NCI-H2196 treated with DMSO at 0.1 percent for 48 hours (cell line): ENCODE measurements at regions not wholly inside any gene's neighbourhood (a gene's known extent, or its start where the extent isn't known, plus 50 kb on each side); places are given as distances from the start of the nearest gene placed in this dataset.

Source experiments
- DNase-seq: peaks from one replicate; lab custom pipeline; 2025; ENCODE audit not compliant: unreplicated experiment; lab: John Stamatoyannopoulos, UW

DNA sequence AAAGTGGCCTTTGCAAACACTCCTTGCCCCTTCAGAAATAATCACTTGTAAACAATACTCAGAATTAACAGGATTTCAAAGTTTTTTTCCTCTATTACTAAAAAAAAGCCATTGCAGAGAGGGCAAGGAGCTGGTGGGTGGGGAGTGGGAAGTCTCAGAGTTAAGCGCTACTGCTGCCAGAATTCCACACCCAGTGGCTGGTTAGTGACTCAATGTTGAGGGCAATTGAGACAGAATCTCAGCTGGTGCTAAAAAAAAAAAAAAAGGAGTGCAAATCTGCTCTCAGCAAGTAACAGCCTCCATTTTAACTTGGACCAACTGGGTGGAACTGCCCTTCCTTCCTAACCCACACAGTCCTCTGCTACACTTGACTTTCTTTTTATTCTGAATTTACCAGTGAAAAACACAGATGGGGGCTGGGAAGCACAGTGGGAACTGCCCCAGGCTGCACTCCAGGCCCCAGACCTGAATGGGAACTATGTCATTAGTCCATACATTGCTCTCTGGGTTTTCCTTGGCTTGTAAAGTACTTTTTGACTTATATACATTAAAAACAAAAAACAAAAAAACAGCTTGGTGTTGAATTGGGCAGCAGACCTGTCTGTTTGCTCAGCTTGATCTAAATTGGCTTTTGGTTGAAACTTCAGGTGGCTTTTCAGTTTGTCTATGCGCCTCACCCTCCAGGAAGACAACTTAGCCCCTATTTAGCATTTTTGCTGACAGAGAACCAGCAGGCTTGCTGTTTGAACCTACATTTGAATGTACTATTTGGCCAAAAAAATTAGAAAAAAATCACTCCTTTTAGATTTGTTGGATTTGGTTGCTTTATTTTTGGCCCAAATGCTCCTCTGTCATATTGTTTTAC lies 357.8 kb upstream of the TBL1XR1 start:
- DNase-seq: no peak

DNA sequence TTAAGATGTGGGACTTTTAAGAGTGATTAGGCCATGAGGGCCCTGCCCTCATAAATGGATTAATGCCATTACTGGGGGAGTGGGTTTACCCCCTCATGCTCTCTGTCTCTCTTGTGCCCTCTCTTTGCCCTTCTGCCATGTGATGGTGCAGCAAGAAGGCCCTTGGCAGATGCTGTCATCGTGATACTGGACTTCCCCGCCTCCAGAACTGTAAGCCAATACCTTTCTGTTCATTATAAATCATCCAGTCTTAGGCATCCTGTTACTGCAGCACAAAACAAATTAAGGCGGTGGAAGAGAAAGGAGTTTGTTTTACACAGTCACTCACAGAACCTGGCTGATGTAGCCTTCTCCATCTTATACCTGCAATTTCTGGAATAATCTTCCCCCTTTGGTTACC lies 360.3 kb upstream of the TBL1XR1 start:
- DNase-seq: no peak

DNA sequence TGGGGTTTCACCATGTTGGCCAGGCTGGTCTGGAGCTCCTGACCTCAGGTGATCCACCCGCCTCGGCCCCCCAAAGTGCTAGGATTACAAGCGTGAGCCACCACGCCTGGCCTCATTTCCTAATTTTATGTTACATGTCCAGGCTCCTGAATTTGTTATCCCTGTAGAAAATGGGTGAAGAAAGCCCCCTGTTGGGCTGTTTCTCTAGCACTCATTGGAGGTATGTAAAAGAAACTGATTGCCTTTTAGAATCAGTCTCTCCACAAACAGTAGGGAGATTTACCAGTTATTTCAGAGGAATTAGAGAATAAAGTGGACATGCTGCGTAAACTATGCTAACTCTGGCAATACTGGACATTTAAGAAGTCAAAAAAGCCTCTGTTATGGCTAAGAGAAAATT lies 364.1 kb upstream of the TBL1XR1 start:
- no peak for DNase-seq

DNA sequence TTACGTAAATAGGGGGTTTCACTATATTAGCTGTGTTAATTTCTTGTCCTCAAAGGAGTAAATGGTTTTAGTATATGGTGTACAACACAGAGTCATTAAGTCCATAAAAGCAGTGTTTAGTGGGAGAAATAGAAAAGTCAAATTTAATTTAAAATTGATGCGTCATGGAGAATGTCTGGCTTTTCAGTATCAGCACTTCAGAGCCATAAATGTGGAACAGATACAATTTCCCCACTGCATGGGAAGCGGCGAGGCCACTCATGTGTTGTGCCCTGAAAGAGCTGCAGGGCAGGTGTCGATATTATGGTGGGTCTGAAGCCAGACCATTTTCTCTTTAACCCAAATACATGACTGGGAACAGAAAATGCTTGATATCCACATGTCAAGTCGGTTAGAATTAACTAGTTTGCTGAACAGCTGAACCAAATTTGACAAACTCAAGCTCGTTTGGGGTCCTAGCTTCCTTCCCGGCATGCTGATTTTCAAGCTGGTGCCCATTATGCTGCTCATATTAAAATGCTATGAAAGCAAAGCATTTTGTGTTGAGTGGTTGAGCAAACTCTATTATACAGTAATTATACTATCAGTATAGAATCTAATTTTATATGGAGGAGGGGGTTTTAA lies 364.6 kb upstream of the TBL1XR1 start:
- no peak for DNase-seq

DNA sequence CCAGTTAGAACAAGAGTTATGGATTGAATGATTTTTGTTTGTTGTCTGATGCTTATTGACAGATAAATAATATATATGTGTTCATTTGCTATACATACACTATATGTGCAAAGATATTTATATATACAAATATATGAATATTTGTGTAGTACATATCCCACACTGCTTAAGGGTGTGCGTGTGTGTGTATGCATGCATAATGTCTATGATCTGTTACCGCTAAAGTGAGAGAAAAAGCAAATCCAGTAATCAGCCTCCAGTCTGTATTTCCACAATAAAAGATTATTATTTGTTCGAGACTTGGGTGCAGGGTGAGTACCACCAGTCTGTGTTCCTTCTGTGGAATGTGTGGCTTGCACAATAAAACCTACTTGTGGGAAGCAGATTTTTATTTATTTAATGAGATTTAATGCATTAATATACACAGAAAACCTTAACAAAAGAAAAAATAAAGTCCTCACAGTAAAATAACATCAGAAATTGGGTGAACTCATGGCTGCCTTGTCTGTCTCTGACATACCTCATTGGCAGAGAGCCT lies 366.0 kb upstream of the TBL1XR1 start:
- DNase-seq: no peak

DNA sequence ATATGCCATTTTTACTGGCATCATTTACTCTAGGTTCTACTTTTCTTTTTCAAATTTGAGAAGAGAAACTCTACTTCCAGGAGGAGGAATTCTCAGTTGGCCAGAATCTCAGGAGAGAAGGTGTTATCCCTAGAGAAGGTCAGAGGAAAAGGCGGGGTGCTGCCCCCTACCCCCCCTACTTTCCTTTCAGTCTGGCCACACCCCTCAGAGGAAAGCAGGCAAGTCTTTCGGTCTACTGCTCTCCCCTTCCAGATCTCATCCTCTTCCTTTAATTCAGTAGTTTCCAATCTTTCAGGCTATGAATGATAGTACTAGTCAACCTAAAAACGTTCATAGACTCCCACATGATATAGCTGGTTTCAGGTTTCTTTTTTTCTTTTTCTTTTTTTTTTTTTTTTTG lies 366.5 kb upstream of the TBL1XR1 start:
- DNase-seq: no peak

DNA sequence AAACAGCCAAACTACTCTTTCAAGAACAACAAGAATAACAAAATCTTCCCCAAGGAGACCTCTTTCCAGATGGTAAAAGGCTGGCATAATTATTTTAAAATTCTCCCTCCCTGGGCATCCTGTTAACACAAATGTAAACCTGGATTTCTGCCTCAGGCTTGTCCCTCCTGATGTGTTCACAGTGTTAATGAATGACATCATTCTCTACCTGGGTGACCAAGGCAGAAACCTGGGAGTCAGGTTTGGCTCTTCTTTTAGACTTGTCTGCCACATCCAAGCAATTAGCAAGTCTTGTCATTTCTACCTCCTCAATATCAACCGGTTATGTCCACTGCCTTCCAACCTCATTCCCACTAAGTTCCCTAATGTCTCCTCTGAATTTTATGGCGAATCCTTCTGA lies 368.7 kb upstream of the TBL1XR1 start:
- DNase-seq: no peak

DNA sequence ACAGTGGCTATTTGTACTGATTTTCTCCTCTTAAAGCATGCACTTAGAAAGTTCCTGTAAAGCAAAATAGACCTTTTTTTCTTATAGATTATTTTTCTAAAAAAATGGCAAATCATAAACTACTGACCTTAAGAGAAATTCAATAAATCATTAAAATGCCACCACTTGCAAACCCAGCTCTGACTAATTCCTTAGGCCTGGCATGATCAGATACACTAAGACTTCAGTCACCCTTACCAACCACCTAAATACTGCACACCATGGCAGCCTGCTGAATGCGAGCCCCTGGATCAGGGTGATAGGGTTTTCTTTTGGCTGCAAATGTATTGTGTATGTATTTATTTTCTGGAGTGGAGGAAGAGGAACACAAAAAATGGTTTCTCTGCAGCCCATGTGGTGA lies 370.6 kb upstream of the TBL1XR1 start:
- DNase-seq: no peak

DNA sequence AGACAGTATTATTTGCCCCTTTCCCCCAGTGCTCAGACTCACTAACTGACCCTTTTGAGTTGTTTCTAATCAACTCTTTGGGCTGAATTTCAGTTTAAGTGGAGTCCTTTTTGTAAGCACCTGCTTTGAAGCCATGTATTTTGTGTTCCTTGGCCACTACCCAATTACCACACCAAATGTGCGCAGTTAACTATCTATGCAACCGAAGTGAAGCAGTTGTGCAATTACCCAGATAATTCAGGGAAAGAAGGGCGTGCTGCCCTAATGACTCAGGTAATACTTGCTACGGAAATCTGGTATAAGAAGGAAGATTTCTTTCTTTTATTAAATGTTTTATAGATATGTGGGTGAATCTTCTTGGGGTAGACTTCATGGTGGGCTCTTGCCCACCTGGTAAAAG lies 371.9 kb upstream of the TBL1XR1 start:
- DNase-seq: no peak

DNA sequence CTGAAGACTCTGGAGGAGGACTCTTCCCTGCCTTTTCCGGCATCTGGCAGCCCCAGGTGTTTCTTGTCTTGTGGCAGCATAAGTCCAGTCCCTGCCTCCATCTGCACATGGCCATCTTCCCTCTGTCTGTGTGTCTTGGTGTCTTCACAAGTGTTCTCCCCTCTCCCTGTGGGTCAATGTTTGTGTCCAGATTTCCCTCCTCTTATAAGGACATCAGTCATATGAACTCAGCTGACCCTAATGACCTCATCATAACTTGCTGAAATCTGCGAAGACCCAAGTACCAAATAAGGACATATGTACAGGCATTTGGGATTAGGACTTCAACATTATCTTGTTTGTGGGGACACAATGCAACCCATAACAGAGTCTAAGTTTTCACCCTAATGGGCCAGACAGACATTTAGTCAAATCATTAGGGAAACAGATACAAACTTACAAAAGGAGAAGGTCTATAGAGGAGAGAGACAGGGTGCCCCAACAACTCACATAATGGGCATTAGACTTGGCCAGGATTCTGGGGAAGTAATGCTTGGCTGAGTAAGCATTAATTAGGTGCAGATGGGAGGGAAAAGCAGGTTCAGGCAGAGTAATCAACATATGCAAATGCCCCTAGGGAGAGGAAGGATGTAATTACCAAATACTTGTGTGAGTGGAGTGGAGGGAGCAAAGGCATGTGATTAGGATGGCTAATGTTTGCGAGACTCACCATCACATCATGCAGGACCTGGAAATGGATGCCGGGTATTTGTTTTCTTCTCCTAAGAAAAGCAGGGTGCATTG lies 372.8 kb upstream of the TBL1XR1 start:
- DNase-seq: no peak

DNA sequence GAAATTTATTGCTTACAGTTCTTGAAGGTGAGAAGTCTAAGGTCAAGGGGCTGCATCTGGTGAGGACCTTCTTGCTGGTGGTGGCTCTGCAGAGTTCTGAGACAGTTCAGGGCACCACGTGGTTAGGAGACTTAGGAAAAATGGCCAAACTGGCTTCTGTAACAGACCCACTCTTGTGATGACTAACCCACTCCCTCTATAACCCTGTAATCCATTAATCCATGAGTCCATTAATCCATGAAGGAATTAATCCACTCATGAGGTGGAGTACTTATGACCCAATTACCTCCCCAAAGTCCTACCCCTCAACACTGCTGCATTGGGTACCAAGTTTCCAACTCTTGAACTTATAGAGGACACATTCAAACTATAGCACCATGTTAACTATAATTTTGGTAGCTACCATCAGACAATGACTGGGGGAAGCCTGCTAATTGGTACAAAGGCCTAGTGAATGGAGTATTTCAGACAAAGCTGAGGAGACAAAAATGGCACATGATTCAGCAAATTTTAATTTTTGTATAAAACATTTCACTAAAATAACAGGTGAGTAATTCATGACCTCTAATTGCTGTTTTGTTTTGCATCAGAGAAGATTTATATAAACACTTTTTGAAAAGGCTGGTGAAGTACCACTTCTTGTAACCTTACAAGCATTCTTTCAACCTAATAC lies 374.1 kb upstream of the TBL1XR1 start:
- DNase-seq: no peak

DNA sequence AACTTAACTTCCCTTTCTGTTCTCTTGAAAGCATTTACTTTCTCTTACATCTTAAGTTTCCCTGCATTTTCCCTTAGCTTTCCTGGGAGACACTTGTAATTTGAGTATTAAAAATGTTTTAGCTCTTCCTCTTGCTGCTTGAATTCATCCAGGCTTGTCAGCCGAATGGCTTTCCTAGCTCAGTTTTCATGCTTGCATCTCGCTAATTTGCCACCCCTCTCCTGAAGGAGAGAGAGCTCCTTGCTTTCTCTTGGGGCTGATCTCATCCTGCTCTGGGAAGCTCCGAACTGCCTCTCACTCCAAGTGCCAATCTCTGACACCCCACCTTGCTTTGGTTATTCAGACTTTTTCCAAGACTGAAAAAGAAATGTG lies 374.6 kb upstream of the TBL1XR1 start:
- no peak for DNase-seq

DNA sequence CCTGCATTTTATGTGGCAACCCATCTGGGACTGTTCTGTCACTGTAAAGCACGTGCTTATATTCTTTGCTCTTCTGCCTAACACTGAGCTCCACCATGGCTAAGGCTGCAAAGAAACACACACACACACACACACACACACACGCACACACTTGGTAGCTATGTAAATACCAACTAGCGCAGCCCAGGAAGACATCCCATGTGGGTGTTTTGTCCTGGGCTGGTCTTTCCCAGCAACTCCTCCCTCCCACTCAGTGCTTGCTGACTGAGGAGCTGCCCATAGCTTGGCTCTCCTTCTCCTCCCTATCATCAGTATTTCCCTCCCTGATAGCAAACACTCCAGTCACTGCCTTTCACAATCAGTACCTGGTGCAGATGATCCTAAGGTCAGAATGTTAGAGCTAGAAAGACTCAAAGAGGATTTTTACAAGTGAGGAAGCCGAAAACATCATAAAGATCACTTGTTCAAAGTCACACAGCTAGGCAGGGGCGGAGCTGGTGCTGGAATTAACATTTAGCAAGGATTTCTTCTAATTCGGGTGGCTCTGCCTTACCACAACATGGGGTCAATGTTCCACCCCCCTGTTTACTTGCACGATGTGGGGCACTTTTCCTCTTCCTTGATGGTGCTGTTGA lies 377.1 kb upstream of the TBL1XR1 start:
- DNase-seq: peak; percentile 77

DNA sequence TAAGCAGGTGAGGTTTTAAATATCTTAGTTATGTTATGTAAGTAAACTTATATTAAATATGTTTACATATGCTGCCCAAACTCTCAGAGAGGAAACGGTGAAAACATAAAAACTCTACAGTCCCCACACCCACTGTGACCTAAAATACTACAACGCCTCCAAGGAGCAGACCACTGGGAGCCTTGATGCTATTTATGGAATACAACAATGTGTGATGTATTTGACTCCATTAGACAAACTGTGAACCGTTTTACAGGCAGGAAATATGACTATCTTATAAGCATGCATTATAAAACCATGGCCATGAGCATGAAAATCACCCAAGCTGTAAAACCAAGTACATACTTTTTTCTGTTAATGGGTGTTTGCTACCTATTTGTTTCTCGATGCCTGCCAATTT lies 379.5 kb upstream of the TBL1XR1 start:
- DNase-seq: no peak

DNA sequence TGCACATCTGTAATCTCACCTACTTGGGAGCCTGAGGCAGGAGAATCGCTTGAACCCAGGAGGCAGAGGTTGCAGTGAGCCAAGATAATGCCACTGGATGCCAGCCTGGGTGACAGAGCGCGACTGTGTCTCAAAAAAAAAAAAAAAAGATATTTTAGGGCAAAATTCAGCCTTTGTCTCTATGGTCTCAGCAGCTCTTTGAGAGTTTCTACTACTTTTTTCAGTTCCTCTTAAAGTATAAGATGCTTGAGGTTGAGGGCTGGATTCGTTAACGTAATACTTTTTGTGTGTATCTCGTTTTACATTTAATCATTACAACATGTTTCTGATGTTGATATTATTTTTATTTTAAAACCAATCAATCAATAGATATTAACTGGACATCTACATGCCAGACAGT lies 381.2 kb upstream of the TBL1XR1 start:
- no peak for DNase-seq

DNA sequence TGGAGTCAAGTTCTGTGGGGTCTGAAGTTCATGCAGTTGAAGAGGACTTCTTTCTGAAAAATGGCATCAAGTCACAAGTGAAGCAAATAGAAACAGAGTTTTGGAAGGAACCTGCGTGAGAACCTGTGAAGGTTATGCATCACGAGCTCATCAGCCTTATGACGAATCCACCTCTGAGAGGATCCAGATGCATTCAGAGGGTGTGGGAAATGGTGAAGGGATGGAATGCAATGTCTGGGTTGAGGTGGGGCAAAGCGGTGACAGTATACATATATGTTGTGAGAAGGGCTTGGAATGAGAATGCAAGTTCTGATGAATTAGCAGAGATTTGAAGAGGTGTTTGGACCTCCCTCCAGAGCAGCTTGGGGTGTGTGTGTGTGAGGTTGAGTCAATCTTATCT lies 382.1 kb upstream of the TBL1XR1 start:
- DNase-seq: no peak

DNA sequence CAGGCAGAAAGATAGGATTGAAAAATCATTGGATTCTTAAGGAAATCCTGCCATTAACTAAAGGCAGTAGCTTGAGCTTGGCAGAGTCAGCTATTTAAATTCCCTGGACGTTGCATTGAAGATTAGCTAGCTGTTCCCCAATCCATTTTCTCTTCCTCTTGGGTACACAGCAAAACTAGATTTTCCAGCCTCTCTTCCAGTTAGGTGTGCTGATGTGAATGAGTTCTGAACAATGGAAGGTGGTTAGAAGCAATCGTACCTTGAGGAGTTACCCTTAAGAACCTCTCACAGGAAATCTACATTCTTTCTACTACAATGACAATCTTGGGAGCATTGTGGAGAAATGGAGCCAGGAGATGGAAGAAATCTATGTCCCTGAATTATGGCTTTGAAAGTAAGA lies 383.2 kb upstream of the TBL1XR1 start:
- DNase-seq: no peak

DNA sequence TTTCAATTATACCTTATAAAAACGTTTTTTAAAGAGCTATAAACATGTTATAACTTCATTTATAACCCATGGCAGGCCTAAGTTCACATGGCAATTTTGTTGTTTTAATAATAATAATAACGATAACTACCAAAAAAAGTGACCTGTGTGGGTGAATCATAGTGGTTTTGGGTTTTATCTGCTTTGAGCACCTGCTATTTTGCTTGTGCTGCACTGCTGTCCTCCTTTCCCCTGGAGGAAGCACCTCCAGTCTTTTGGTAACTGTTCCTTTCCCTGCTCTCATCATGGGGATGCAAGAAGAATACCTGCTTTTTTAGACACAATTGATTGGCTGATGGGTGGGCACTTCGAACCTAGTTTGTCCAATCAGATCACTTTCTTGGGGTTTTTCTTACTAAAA lies 388.0 kb upstream of the TBL1XR1 start:
- no peak for DNase-seq

DNA sequence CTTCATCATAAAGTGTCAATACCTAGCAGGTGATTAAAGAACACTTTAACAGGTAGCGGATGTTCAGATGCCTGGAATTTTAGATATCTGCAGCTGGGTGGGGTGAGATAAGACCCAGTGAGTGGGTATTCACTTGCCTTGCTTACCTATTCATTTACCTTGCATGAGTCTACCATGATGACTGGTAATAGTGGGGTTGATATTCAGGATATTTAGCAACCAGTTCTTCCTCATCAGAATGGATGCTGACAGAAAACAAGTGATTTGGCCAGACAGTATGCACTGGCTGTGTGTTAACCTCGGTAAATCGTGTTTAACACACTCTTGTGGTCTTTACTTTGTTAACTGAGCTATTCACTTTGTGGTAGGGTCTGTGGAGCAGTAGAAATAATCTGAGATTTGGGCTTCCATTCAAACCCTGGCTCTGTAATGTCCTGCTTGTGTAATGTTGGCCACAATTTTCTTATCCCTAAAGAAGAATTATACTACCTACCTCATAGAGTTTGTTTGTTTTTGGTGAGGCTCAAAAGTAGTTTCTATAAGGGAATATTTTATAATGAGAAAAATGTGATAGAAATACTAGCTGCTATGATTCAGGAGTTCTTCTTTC lies 391.9 kb upstream of the TBL1XR1 start:
- DNase-seq: no peak

DNA sequence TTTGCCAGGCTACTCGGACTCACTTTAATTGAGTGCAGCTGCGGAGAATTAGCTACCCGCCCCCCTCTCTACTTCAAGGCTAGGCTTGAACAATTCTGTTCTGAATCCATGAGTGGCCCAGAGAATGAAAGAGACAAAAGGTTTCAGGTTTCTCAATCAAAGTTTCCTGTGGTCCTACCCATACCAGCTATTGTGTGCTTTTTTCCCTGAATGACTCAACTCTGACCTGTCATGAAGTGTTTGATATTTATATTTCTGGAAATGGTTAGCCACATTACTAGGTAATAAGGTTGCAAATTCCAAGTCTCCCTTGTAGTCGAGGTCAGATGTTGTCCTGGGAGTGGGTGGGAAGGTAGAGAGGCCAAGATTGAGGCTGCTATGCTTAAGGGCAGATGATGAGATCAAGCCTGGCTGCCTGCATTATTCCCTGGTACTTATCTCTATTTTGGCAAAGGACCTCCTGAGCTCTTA lies 392.7 kb upstream of the TBL1XR1 start:
- DNase-seq: peak; percentile 74
